ENCODE measurements at regions not wholly inside any gene's neighbourhood (a gene's known extent, or its start where the extent isn't known, plus 50 kb on each side); places are given as distances from the start of the nearest gene placed in this dataset.
"Not testable (repeated sequence)": the region's sequence is repeated elsewhere in the genome, so short reads cannot be mapped to it uniquely, and the experiment has no call there.

DNA sequence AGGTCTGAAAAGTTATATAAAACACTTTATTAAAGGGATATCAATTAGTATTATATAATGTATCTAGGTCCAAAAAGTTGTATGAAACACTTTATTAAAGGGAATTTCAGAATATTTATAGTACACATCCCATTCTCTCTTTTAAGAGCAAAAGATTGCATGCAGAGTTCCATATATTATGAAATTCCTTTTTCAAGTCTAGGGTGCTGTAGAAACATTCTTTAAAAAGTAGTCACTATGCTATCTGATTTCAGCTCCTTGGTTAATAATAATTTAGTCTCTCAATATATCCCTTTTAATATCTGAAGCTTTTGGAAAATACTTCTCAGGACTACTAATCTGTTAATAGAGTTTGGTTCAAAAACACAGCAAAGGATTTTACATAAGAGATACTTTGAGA, 1496.1 kb upstream of the C9orf72 start:
- H3K4me3 ChIP-seq = no peak overlapping the region
- no peaks in the 10 kb centered on the region for H3K27me3 ChIP-seq
- H3K27ac ChIP-seq = no peak overlapping the region
- no peaks in the 10 kb centered on the region for H3K36me3 ChIP-seq
- H3K9me3 ChIP-seq = no peaks in the 10 kb centered on the region
- intact Hi-C loops (cut with DNase I) = no loop called here
- no peak for DNase-seq
- peaks cover 0 to 5% (median 0%) of the 10 kb centered on the region in 3 donors for H3K4me1 ChIP-seq
- TF ChIP-seq, protein P1, sequence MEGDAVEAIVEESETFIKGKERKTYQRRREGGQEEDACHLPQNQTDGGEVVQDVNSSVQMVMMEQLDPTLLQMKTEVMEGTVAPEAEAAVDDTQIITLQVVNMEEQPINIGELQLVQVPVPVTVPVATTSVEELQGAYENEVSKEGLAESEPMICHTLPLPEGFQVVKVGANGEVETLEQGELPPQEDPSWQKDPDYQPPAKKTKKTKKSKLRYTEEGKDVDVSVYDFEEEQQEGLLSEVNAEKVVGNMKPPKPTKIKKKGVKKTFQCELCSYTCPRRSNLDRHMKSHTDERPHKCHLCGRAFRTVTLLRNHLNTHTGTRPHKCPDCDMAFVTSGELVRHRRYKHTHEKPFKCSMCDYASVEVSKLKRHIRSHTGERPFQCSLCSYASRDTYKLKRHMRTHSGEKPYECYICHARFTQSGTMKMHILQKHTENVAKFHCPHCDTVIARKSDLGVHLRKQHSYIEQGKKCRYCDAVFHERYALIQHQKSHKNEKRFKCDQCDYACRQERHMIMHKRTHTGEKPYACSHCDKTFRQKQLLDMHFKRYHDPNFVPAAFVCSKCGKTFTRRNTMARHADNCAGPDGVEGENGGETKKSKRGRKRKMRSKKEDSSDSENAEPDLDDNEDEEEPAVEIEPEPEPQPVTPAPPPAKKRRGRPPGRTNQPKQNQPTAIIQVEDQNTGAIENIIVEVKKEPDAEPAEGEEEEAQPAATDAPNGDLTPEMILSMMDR (IDR thresholded peaks at IDR 0.05) = no peak
- TF ChIP-seq POLR2A (IDR thresholded peaks at IDR 0.05) = no peak

DNA sequence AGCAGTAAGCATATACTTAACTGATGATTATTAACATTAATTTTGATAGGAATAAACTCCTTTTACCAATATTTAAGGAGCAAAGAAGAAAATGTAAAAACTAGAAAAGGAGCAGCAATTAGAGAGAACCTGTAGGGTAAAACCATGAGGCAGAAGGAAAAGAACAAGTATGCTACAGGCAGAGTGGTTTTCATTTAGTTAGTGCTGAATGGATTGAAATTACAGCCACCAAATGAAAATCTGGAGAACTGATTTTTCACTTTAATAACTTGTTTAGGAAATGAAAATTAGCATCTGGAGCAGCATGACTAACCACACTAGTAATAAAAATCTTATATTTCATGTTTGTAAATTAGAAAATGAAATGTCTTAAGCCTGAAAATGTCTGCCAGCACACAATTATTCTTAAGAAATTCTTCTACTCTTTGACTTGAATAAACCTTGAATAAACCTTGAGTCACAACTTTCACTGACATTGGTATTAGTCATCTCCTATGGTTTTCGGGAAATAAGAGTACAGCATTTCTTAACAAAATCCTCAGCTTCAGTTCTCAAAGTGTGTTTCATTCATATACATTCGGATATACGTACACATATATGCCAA, 1504.9 kb upstream of the C9orf72 start:
- no peak for TF ChIP-seq POLR2A (IDR thresholded peaks at IDR 0.05)
- TF ChIP-seq, protein P1 (IDR thresholded peaks at IDR 0.05) = no peak
- DNase-seq = no peak
- intact Hi-C loops (cut with DNase I) = no loop called here
- Histone ChIP-seq H3K9me3 (no peaks in the 10 kb centered on the region), H3K36me3 (no peaks in the 10 kb centered on the region), H3K27ac (peak overlapping the region in 2 of 4 donors; percentile 14 to 43), H3K4me1 (peaks cover 0 to 13% (median 0%) of the 10 kb centered on the region in 3 donors), H3K27me3 (no peaks in the 10 kb centered on the region), H3K4me3 (no peak overlapping the region)
- WGBS, 2 donors = 43 to 46% methylated on average over 3 of the region's 3 CpGs

DNA sequence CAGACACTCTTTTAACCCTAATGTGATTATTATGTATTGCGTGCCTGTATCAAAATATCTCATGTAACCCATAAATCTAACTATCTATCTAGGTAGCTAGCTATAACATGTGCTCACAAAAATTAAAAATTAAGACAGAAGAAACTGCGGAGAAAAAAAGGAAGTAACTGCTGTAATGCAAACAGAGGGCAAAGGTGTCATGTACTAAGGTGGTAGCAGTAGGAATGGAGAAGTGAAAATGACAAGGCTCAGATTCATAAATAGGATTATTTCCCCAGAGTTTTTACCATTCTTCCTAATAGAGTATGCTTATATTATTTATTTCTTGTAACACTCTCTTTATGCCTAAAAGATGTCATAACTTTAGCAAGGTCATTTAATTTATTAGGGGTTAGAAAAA, 1527.5 kb upstream of the C9orf72 start:
- H3K27ac ChIP-seq = no peak overlapping the region
- no peaks in the 10 kb centered on the region for H3K4me1 ChIP-seq
- H3K4me3 ChIP-seq = no peak overlapping the region
- intact Hi-C loops (cut with DNase I) = no loop called here
- WGBS, 2 donors = 66 to 81% methylated on average over 2 of the region's 2 CpGs
- DNase-seq = no peak
- no peaks in the 10 kb centered on the region for H3K9me3 ChIP-seq
- H3K36me3 ChIP-seq = no peaks in the 10 kb centered on the region
- TF ChIP-seq POLR2A (IDR thresholded peaks at IDR 0.05) = no peak
- TF ChIP-seq, protein P1 (IDR thresholded peaks at IDR 0.05) = no peak
- no peaks in the 10 kb centered on the region for H3K27me3 ChIP-seq

DNA sequence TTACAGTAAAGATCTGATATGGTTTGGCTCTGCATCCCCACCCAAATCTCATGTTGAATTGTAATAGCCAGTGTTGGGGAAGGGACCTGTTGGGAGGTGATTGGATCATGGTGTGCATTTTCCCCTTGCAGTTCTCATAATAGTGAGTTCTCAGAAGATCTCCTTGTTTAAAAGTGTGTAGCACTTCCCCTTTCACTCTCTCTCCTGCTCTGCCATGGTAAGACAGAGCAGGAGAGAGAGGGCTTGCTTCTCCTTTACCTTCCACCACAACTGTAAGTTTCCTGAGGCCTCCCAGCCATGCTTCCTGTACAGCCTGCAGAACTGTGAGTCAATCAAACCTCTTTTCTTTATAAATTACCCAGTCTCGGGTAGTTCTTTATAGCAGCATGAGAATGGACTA, 1530.9 kb upstream of the C9orf72 start:
- H3K4me1 ChIP-seq; H3K36me3 ChIP-seq; H3K27me3 ChIP-seq; intact Hi-C loops (cut with DNase I); H3K4me3 ChIP-seq; DNase-seq; H3K9me3 ChIP-seq; H3K27ac ChIP-seq: not testable (repeated sequence)
- 50 to 54% methylated on average over 1 of the region's 1 CpG for WGBS, 2 donors

DNA sequence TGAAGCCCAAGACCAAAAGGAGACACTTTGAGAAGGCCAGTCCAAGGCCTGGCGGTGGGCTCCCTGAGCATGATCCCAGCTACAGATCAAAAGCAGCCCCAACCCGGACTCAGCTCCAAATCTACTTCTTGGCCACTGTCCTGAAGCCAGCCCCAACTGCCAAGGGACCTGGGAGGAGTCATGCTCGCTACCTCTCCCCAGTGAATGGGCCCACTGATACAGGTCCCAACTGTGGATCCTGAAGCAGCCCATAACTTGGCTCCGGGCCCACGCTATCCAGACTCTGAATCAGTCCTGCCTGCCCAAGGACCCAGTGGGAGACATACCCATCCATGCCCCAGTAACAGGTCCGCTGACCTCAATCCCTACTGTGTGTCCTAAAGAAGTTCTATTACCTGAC, 1545.3 kb upstream of the C9orf72 start:
- H3K27ac ChIP-seq = no peak overlapping the region
- TF ChIP-seq POLR2A (IDR thresholded peaks at IDR 0.05) = no peak
- TF ChIP-seq, protein P1 (IDR thresholded peaks at IDR 0.05) = no peak
- 77 to 80% methylated on average over 4 to 6 of the region's 6 CpGs for WGBS, 2 donors
- intact Hi-C loops (cut with DNase I) = no loop called here
- H3K36me3 ChIP-seq = no peaks in the 10 kb centered on the region
- H3K9me3 ChIP-seq = no peaks in the 10 kb centered on the region
- no peak for DNase-seq
- H3K27me3 ChIP-seq = no peaks in the 10 kb centered on the region
- no peaks in the 10 kb centered on the region for H3K4me1 ChIP-seq
- H3K4me3 ChIP-seq = no peak overlapping the region

DNA sequence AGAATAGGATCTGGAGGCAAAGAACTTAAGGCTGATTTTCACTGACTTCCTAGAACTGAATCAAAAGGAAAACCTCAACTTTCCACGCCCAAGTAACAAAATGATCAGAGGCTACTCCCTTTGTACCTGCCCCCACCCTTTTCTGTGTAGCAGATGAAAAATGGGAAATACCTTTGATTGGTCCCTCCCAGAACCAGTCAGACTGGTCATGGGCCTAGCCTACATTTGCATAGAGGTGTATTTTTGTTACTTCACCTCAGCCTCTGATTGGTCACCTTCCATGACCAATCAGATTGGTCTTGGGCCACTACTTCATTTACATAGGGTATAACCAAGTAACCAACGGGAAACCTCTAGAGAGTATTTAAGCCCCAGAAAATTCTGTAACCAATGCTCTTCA, 1553.5 kb upstream of the C9orf72 start:
- TF ChIP-seq, protein P1 (IDR thresholded peaks at IDR 0.05) = no peak

More for the DNA sequence above, 1553.5 kb upstream of the C9orf72 start:
- H3K27ac ChIP-seq = no peak overlapping the region
- no peak overlapping the region for H3K4me3 ChIP-seq
- WGBS, 2 donors = 70 to 81% methylated on average over 2 of the region's 2 CpGs
- H3K4me1 ChIP-seq = no peaks in the 10 kb centered on the region
- no peak for DNase-seq
- H3K27me3 ChIP-seq = no peaks in the 10 kb centered on the region
- no peaks in the 10 kb centered on the region for H3K36me3 ChIP-seq
- peaks cover 0 to 6% (median 0%) of the 10 kb centered on the region in 3 donors for H3K9me3 ChIP-seq
- intact Hi-C loops (cut with DNase I) = no loop called here
